Thymus (tissue), 11 donors: ENCODE measurements at regions not wholly inside any gene's neighbourhood (a gene's known extent, or its start where the extent isn't known, plus 50 kb on each side); places are given as distances from the start of the nearest gene placed in this dataset.
"Not testable (repeated sequence)": the region's sequence is repeated elsewhere in the genome, so short reads cannot be mapped to it uniquely, and the experiment has no call there.

ENCODE experiments used
- DNase-seq, 9 donors: peaks; one replicate each; pipeline ENCODE4 v3.0.0-alpha.2; 2013; ENCODE audit warnings: low spot score in 9 of 9, low read depth in 6 of 9, missing footprints in 1 of 9
- H3K27ac ChIP-seq, 2 donors: one replicate each; pipeline ENCODE4 v1.5.1; 2013; ENCODE audit warnings: control low read depth in 1 of 2, low read depth in 1 of 2, low read length in 1 of 2, mild to moderate bottlenecking in 1 of 2, moderate library complexity in 1 of 2
- H3K27me3 ChIP-seq, 2 donors: one replicate each; pipeline ENCODE4 v1.5.1; 2013; ENCODE audit warnings: low read length in 1 of 2; ENCODE audit not compliant: control insufficient read depth in 2 of 2, insufficient read depth in 1 of 2
- H3K36me3 ChIP-seq, 2 donors: one replicate each; pipeline ENCODE4 v1.5.1; 2013; ENCODE audit warnings: low read length in 1 of 2, mild to moderate bottlenecking in 1 of 2, moderate library complexity in 1 of 2; ENCODE audit not compliant: control insufficient read depth in 2 of 2, insufficient read depth in 2 of 2
- H3K4me1 ChIP-seq, 2 donors: one replicate each; pipeline ENCODE4 v1.5.1; 2013; ENCODE audit warnings: low read length in 2 of 2; ENCODE audit not compliant: control insufficient read depth in 2 of 2, insufficient read depth in 2 of 2
- H3K4me3 ChIP-seq, 2 donors: one replicate each; pipeline ENCODE4 v1.5.1; 2013; ENCODE audit warnings: low read length in 2 of 2, control low read depth in 1 of 2, mild to moderate bottlenecking in 1 of 2
- H3K9me3 ChIP-seq, 2 donors: one replicate each; pipeline ENCODE4 v1.5.1; 2013; ENCODE audit warnings: low read length in 1 of 2, mild to moderate bottlenecking in 1 of 2; ENCODE audit not compliant: control insufficient read depth in 2 of 2, insufficient read depth in 1 of 2
- WGBS: extraction: QIAGEN DNeasy Blood & Tissue Kit; methylation state at CpG from one replicate; pipeline ENCODE4 v1.1.7; 2013; 5-methylcytosine and 5-hydroxymethylcytosine counted together
- donor health status: healthy.

- H3K9me3 ChIP-seq, H3K27me3 ChIP-seq, DNase-seq, H3K4me1 ChIP-seq, H3K27ac ChIP-seq, H3K4me3 ChIP-seq, H3K36me3 ChIP-seq: not testable (repeated sequence)
- 95% methylated on average over 2 of the region's 2 CpGs for WGBS
These were observed 255.9 kb downstream of the TDRD15 start for GRCh38 chr2:21379668-21380067.

GRCh38 chr2:21381421-21381820 is 257.7 kb downstream of the TDRD15 start:
- H3K27me3 ChIP-seq, result no peaks in the 10 kb centered on the region
- no peaks in the 10 kb centered on the region for H3K9me3 ChIP-seq
- no peak overlapping the region for H3K27ac ChIP-seq
- H3K4me1 ChIP-seq, result no peaks in the 10 kb centered on the region
- 73% methylated on average over 4 of the region's 4 CpGs for WGBS
- no peak for DNase-seq
- H3K4me3 ChIP-seq, result no peak overlapping the region
- H3K36me3 ChIP-seq, result no peaks in the 10 kb centered on the region

GRCh38 chr2:21382701-21383520 is 259.1 kb downstream of the TDRD15 start:
- Histone ChIP-seq H3K4me1 (no peaks in the 10 kb centered on the region), H3K4me3 (no peak overlapping the region), H3K27me3 (no peaks in the 10 kb centered on the region), H3K36me3 (no peaks in the 10 kb centered on the region), H3K27ac (no peak overlapping the region), H3K9me3 (no peaks in the 10 kb centered on the region)
- DNase-seq, result no peak
- 88% methylated on average over 5 of the region's 5 CpGs for WGBS

GRCh38 chr2:21386666-21387065 is 262.9 kb downstream of the TDRD15 start:
- Histone ChIP-seq H3K9me3 (peaks cover 0 to 3% of the 10 kb centered on the region in 2 donors), H3K27me3 (no peaks in the 10 kb centered on the region), H3K36me3 (no peaks in the 10 kb centered on the region), H3K4me3 (no peak overlapping the region), H3K4me1 (no peaks in the 10 kb centered on the region), H3K27ac (no peak overlapping the region)
- no peak for DNase-seq
- WGBS, result 93% methylated on average over 3 of the region's 3 CpGs

GRCh38 chr2:21392649-21393048 is 268.9 kb downstream of the TDRD15 start:
- H3K9me3 ChIP-seq, result peaks cover 0 to 3% of the 10 kb centered on the region in 2 donors
- 26% methylated on average over 4 of the region's 4 CpGs for WGBS
- no peak overlapping the region for H3K27ac ChIP-seq
- H3K4me1 ChIP-seq, result no peaks in the 10 kb centered on the region
- H3K4me3 ChIP-seq, result no peak overlapping the region
- H3K36me3 ChIP-seq, result no peaks in the 10 kb centered on the region
- no peaks in the 10 kb centered on the region for H3K27me3 ChIP-seq
- no peak for DNase-seq

GRCh38 chr2:21393173-21393572 is 269.4 kb downstream of the TDRD15 start:
- WGBS, result 20% methylated on average over 5 of the region's 5 CpGs
- no peaks in the 10 kb centered on the region for H3K4me1 ChIP-seq

GRCh38 chr2:21395366-21395765 is 271.6 kb downstream of the TDRD15 start:
- no peak for DNase-seq

More at GRCh38 chr2:21393173-21393572, 269.4 kb downstream of the TDRD15 start:
- DNase-seq, result no peak
- Histone ChIP-seq H3K9me3 (peaks cover 0 to 3% of the 10 kb centered on the region in 2 donors), H3K27me3 (no peaks in the 10 kb centered on the region), H3K36me3 (no peaks in the 10 kb centered on the region), H3K4me3 (no peak overlapping the region), H3K27ac (no peak overlapping the region)

GRCh38 chr2:21396252-21396651 is 272.5 kb downstream of the TDRD15 start:
- WGBS, result 91% methylated on average over 2 of the region's 2 CpGs
- no peaks in the 10 kb centered on the region for H3K36me3 ChIP-seq
- DNase-seq, result no peak
- H3K9me3 ChIP-seq, result no peaks in the 10 kb centered on the region
- H3K4me3 ChIP-seq, result no peak overlapping the region
- H3K27me3 ChIP-seq, result no peaks in the 10 kb centered on the region
- H3K27ac ChIP-seq, result no peak overlapping the region
- H3K4me1 ChIP-seq, result no peaks in the 10 kb centered on the region

More at GRCh38 chr2:21395366-21395765, 271.6 kb downstream of the TDRD15 start:
- no peaks in the 10 kb centered on the region for H3K4me1 ChIP-seq
- no peaks in the 10 kb centered on the region for H3K27me3 ChIP-seq
- no peaks in the 10 kb centered on the region for H3K36me3 ChIP-seq
- no peak overlapping the region for H3K4me3 ChIP-seq
- no peak overlapping the region for H3K27ac ChIP-seq
- no peaks in the 10 kb centered on the region for H3K9me3 ChIP-seq
- WGBS, result 90% methylated on average over 4 of the region's 4 CpGs

GRCh38 chr2:21401022-21401698 is 277.4 kb downstream of the TDRD15 start:
- H3K4me3 ChIP-seq, result no peak overlapping the region
- H3K27me3 ChIP-seq, result no peaks in the 10 kb centered on the region
- no peaks in the 10 kb centered on the region for H3K4me1 ChIP-seq
- no peak overlapping the region for H3K27ac ChIP-seq
- H3K36me3 ChIP-seq, result no peaks in the 10 kb centered on the region
- 94% methylated on average over 4 of the region's 4 CpGs for WGBS
- DNase-seq, result no peak
- H3K9me3 ChIP-seq, result no peaks in the 10 kb centered on the region
